ENCODE measurements at regions not wholly inside any gene's neighbourhood (a gene's known extent, or its start where the extent isn't known, plus 50 kb on each side); places are given as distances from the start of the nearest gene placed in this dataset.

DNA sequence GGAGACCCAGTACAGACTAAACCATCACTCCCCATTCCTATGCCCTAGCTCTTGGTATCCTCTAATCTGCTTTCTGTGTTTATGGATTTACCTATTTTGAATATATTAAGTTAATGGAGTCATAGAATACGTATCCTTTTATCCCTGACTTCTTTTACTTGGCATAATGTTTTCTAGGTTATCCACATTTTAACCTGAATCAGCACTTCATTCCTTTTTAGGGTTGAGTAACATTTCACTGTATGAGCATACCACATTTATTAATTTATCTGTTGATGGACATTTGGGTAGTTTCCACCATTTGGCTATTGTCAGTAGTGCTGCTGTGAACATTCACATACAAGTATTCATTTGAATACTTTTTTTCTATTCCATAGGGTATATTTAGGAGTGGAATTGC, 157.3 kb upstream of the CTNNA2 start:
- DNase-seq (ENCODE audit: low read depth) = no peak

DNA sequence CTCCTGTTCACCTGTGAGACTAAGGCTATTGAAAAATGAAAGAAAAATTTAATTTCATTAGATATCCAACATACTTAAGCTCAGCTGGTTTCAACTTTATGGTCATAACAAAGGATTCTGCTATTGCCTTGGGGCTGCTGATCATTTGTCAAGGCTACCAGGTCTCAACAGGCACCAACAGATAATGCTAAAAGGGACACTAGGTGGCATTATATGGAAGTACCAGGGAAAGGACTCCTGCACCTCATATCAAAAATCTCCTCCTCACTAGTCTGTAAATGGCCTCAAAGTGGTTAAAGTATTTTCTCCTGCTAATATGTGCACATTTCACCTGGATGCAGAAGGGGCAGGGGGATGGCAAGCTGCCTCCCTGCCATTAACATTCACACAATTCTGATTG, 167.9 kb upstream of the REG3A start:
- DNase-seq (ENCODE audit: low read depth) = no peak

DNA sequence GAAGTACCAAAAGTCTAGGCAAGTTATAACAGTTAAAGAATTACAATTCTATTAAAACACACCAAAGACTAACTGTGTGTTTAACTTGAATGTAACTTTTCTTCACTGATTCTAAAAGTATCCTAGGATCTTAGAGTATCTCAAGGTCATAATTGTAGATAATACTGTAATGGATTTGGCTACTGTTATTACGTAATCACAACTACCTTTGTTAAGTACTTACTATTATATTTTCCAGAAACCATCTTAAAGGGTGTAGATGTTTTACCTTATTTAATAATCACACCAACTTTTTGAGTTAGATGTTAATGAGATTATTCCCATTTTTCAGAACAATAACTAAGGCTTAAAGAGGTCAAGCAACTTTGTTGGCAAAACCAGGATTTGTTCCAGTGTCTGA, 161.3 kb upstream of the REG3A start:
- no peak for DNase-seq (ENCODE audit: low read depth)

DNA sequence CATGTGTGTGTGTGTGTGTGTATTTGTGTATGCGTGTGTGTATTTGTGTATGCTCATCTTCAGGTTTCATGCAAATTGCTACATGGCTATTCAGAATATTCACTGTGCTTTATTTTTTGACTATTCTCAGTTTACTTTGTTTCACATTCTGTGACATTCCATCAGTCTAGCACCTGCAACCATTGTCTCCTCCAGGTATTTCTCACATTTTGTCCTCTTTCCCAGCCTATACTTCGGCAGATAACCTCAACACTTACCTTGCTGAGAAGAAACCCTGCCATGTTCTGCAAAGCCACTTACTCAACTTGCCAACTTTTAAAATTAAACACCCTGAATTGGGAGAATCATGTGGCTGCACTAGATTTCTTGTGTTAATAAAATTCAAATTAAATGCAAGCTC, 135.4 kb upstream of the REG3A start:
- no peak for DNase-seq (ENCODE audit: low read depth)

DNA sequence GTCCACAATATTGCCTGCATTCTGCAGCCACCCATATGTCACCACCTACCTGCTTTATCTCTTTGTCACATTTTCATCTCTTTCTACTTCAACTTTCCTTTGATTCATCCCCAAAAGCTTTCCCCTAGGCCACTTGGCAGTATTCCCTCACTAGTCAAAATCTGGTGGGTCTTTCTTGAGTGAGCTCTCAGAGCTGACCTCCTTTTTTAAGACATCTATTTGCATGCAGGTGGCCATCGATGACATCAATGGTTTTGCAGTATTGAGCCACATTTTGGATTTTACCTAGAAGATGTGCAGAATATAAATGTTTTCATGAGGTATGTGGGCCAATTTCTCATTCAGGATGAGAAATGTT, 133.4 kb upstream of the REG3A start:
- DNase-seq (ENCODE audit: low read depth) = no peak

DNA sequence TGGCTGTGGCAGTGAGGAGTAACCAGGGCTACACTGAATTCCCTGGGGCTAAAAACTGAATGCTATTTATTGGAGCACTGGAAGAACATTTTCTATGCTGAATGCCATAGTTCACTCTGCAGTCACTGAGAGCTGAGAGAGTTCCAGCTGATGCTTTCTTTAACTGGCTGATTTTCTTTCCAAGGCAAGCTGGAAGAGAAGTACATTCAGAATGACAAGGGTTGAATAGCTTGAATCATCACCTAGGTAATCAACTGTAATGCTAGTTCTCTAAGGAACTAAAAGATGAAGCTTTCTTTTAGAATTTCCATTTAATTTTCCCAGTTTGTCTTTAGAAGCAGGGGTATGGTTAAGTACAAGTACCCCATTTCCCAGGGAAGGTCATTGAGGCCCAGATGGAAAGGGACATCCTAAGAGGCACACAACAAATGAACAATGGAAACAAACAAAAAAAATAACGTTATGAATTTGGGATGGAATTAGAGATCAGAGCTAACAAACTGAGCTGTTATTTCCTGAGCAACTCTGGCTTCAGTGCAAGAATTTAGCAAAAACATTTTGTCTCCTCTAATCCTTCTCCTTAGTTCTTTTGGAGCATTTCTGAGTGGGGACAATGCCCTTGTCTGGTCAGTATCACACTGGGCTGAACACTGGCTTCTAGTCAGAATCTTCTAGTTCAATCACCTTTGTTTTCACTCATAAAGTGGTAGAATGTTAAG, 132.8 kb upstream of the REG3A start:
- no peak for DNase-seq (ENCODE audit: low read depth)

DNA sequence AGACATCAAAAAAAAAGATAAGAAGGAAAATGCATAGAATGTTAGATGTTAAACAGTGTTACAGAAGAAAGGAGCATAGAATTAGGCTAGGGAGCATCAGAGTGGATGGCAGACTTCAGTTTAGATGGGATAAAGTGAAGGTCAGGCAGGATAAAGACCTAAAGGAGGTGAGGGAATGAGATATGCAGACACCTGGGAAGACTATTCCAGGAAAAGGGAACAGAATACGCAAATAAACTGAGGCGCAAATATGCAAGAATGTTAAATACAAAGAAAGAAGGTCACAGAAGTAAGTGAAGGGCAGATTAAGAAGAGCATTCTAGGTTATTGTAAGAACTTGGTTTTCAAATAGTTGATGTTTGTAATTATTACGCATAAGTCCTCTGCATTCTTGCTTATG, 116.3 kb upstream of the REG3A start:
- DNase-seq (ENCODE audit: low read depth) = no peak

DNA sequence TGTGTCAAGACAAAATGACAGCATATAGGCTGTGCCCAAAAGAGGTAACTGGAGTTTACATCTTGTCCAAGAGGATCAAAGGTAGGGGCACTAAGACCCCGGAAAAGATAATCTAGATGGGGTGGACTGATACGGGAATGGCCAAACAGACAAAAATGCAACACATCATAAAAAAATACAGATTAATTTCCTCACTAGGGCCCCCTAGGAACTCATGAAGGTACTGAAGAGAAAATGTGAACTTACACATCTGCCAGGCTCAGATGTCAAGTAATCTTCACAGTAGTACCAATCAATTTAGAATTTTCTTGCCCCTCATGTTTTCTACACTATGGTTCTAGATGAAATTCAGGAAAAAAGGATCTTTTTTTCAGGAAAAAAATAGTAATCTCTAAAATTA, 115.6 kb upstream of the REG3A start:
- DNase-seq (ENCODE audit: low read depth) = no peak

DNA sequence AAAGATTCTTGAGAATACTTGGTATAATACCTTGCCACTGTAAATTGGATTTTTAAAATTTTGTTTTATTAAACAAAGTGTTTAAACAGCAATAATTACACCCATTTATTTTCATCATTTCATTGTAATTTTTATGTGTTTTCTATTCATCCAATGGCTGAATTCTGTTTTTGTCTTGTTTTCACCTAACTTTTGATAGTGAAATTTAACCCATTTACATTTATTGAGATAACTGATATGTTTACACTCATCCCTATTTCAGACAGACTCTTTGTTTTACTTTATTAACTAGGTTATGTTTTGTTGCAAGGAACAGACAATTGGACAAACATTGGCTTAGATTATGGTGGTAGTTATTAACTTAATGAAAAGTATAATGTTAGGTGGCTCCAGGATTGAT, 113.1 kb upstream of the REG3A start:
- no peak for DNase-seq (ENCODE audit: low read depth)

DNA sequence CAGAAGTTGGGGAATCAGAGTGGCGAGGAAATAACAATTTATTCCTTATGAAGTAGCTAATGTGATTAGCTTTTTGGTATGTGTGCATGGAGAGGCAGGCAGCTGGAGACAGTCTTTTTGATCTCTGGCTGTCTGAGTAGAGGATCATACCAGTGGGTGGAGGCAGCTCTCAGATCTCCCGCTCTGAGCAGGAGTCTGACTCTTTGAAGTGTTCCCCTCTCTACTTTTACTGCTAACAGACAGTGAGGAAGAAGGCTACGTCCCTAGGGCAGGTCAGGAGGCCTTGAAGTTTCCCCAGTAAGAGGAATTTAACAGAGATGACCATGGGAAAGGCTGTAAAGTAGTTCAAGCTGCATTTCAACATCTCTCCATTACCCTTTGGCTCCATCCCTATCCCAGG, 111.9 kb upstream of the REG3A start:
- DNase-seq (ENCODE audit: low read depth) = no peak

DNA sequence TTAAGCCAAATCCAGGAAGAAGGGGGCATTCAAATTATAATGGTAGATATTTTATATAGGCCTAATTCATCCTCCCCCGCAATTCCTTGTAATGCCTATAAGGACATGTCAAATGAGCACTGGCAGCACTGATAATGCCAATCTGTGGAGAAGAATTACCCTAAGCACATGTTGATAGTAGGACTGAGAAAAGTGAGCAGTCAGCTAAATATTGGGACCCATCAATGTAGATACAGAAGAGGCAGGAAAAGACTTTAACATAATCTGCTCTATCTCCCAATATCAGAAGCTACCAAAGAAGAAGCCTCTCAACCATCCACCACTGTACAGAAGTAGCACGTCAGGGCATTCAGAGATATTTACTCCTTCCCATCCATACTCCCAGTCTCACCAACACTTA, 101.3 kb upstream of the REG3A start:
- DNase-seq (ENCODE audit: low read depth) = no peak

DNA sequence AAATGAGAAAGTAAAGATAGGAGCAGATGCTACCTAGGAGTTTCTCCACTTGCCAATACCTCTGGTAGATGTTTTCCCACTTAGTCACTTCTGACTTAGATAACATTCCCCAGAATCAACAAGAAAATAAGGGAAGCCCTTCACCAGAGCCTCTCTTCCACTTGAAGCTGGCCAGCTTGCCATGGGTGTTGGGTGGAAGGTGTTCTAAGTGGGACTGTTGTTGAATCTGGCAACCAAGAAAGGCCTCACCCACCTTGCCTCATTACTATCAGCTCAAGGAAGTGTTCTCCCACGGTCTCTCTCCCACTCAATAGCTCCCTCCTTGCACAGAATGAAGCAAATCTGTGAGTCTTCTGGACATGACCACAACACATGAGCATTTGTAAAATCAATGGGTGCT, 100.4 kb upstream of the REG3A start:
- no peak for DNase-seq (ENCODE audit: low read depth)

DNA sequence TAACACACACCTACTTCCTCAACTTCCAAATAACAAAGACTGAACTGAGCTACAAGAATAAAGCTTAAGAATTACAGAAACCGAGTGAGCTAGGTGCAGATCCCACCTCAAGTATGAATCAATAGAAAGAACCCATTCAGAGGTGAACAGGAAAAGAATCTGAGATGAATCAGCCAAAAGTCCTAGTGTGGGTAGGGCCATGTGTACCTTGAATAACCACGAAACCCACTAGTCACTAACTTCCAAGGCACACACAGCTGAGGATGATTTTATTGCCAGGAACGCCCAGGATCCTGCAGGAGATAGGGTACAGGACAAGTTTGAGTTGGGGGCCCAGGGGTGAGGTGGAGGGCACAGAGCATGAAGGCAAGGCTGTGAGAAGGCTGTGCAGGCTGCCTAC, 99.7 kb upstream of the REG3A start:
- DNase-seq (ENCODE audit: low read depth) = no peak

DNA sequence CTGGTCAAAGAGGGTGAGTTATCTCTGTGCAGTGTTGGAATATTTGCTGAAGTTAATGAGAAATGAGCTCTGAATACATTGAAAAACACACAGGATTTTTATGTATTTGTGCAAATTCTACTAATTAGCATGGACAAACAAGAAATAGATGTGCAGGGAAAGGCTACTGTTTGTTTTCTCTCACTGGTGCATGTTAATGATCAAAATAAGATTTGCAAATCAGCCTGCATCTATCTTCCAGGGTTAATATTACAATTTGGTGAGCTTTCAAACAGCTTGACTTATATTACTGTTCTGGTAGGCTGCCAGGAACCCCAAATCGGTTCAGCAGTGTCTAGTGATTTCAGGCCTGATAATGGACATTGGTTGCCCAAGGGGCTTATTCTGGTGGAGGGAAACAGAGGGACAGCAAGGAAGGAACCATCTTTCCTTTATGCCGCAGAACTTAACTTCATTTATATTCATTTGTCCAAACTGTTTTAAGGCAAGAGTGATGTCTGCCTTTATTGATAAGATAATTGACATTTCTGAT, 93.8 kb upstream of the REG3A start:
- DNase-seq (ENCODE audit: low read depth) = no peak

DNA sequence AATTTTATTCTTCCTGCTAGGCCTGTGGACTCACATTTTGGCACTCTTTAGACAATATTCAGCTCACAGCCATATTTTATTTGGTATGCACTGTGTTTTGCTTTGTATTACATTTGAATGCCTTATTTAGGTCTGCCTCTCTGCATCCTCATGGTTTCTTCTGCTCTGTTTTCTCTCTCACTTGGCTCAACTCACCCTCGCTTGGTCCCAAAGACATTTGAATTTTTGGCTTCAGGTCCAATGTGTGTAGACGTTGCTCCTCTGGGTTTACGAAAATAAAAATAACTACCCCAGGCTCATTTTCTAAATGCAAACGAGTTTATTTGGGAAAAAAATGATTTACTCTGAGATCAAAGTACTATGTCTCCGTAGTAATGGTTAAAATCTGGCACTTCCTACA, 91.1 kb upstream of the REG3A start:
- DNase-seq (ENCODE audit: low read depth) = no peak

DNA sequence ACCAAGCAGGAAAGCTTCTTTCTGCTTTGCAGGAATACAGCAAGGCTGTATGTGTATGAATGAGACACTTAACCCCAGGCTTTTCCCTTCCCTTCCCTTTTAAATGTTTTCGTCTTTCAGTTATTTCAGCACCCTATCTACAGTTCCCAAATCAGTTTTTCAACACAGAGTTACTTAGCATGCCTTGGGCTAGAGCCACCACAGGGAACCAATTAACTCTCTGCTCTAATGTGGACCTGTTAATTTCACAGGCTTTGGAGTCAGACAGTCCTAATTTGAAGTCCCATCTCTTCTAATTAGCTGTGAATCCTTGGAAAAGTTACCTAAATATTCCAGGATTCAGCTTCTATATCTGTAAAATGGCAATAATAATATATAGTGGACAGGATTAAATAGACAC, 89.2 kb upstream of the REG3A start:
- no peak for DNase-seq (ENCODE audit: low read depth)

DNA sequence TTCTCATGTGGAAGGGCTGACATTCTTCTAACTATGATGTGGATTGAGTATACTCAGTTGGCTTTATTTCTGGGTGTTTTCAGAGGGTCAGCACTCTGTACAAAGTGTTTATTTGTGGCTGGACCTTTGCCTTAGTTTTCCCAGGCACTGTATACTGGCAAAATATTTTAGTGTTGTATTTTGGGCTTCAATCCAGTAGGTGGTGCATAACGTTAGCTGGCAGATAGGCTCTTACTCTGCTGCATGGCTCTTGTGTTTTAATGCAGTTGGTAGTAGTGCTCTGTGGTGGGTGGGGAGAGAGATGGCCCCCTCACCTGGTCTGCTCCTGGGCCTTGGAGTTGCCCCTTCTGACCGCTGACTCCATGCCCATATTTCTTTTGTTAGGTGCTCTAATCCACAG, 75.6 kb upstream of the REG3A start:
- no peak for DNase-seq (ENCODE audit: low read depth)

DNA sequence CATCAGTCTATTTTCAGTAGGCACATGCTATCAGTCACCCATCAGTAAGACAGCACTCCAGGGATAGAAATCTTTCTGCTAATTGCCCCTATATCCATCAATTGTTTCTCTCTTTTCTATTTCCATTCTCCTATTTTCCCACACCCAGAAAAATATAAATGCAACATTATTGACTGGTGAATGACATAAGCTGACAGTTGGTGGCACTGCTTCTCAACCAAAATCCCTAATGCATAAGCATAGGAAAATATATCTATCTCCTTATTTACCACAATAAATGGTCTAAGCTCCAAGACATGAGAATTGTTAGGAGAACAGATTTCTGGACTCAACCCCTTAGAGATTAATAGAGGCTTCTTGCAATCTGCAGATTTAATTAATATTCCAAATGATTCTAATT, 64.0 kb upstream of the REG3A start:
- no peak for DNase-seq (ENCODE audit: low read depth)

DNA sequence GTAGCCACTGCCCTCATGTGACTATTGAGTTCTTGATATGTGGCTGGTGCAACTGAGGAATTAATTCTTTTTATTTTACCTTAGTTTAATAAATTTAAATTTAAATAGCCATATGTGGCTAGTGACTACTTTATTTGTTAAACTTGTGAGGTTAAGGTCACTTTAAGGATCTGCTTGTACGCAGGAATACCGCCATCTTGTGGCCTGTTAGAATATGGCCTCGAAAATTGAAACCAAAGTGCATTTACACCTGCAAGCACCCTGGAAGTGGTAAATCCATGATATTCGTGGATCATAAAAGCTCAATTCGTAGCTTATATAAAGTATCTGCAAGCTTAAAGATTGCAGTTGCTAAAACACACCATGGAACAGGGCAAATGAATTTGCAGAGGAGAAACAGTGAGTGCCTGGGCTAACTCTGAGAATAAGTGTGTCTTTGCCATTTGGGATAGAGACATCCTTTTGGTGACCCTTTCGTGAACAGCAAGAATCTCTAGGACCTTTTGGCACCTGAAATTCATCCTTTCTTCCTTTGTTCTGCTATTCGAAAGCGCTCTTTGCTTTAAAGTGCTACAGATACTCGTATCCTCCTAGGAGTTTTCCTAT, 59.9 kb upstream of the REG3A start:
- DNase-seq (ENCODE audit: low read depth) = peak; percentile 10

DNA sequence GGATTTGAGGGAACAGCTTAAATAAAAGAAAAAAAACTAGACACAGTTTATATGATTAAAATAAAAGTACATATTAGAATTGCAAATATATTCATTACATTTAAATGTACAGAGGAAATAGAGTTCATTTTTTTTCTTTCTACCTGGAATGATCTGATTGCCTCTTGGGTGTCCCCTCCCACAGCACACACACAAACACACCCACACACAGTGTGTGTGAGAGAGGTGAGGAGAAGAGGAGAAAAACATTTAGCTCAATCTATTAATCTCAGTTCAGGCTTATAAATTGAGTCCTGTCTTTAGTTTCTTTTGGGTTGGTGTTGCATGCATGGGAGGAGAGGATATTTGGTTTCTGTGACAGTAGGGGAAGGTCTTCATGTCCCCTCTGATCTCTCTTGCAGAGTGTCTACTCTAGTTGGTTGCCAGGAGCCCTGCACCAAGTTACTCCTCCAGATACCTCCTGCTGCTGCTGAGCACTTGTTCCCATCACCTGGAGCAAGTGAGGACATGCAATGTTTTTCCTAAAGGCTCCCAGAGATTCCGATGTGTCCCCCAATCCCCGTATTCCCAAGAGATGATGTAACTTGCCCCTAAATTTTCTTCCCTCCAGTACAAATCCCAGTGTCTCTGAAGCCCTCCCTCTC, 50.8 kb upstream of the REG3A start:
- no peak for DNase-seq (ENCODE audit: low read depth)

All from Daoy (cell line).